ENCODE measurements at regions not wholly inside any gene's neighbourhood (a gene's known extent, or its start where the extent isn't known, plus 50 kb on each side); places are given as distances from the start of the nearest gene placed in this dataset.
"Not testable (repeated sequence)": the region's sequence is repeated elsewhere in the genome, so short reads cannot be mapped to it uniquely, and the experiment has no call there.

- DNase-seq (ENCODE audit: low read depth), result no peak
Measured at GRCh38 chr15:95180530-95180929, 949.2 kb downstream of the MCTP2 start.

- DNase-seq (ENCODE audit: low read depth), result no peak
Measured at GRCh38 chr15:95182091-95182490, 950.7 kb downstream of the MCTP2 start.

- no peak for DNase-seq (ENCODE audit: low read depth)
Measured at GRCh38 chr15:95192923-95193322, 961.6 kb downstream of the MCTP2 start.

- no peak for DNase-seq (ENCODE audit: low read depth)
Measured at GRCh38 chr15:95194746-95195145, 963.4 kb downstream of the MCTP2 start.

GRCh38 chr15:95196176-95196915 lies 965.0 kb downstream of the MCTP2 start:
- no peak for DNase-seq (ENCODE audit: low read depth)

- peak; percentile 28 for DNase-seq (ENCODE audit: low read depth)
Measured at GRCh38 chr15:95202569-95203349, 971.4 kb downstream of the MCTP2 start.

- no peak for DNase-seq (ENCODE audit: low read depth)
Measured at GRCh38 chr15:95205077-95205476, 973.7 kb downstream of the MCTP2 start.

GRCh38 chr15:95205830-95206229 lies 974.5 kb downstream of the MCTP2 start:
- not testable (repeated sequence) for DNase-seq (ENCODE audit: low read depth)

GRCh38 chr15:95208071-95208470 lies 976.7 kb downstream of the MCTP2 start:
- DNase-seq (ENCODE audit: low read depth), result no peak

- DNase-seq (ENCODE audit: low read depth), result no peak
Measured at GRCh38 chr15:95208988-95209387, 977.6 kb downstream of the MCTP2 start.

- DNase-seq (ENCODE audit: low read depth), result no peak
Measured at GRCh38 chr15:95210436-95210981, 979.1 kb downstream of the MCTP2 start.

GRCh38 chr15:95215017-95215416 lies 983.7 kb downstream of the MCTP2 start:
- no peak for DNase-seq (ENCODE audit: low read depth)

GRCh38 chr15:95226835-95227234 lies 995.5 kb downstream of the MCTP2 start:
- DNase-seq (ENCODE audit: low read depth), result no peak

- DNase-seq (ENCODE audit: low read depth), result no peak
Measured at GRCh38 chr15:95227235-95227634, 995.9 kb downstream of the MCTP2 start.

GRCh38 chr15:95228856-95229555 lies 997.6 kb downstream of the MCTP2 start:
- no peak for DNase-seq (ENCODE audit: low read depth)

GRCh38 chr15:95235033-95235432 lies 1003.7 kb downstream of the MCTP2 start:
- DNase-seq (ENCODE audit: low read depth), result no peak

- DNase-seq (ENCODE audit: low read depth), result peak; percentile 76
Measured at GRCh38 chr15:95247071-95247984, 1016.0 kb downstream of the MCTP2 start.

GRCh38 chr15:95249524-95249923 lies 1018.2 kb downstream of the MCTP2 start:
- DNase-seq (ENCODE audit: low read depth), result no peak

- no peak for DNase-seq (ENCODE audit: low read depth)
Measured at GRCh38 chr15:95252404-95252803, 1021.0 kb downstream of the MCTP2 start.

- DNase-seq (ENCODE audit: low read depth), result no peak
Measured at GRCh38 chr15:95254263-95254662, 1022.9 kb downstream of the MCTP2 start.

GRCh38 chr15:95259513-95259912 lies 1028.2 kb downstream of the MCTP2 start:
- DNase-seq (ENCODE audit: low read depth), result peak; percentile 57
